Myocyte (in vitro differentiated cells): ENCODE measurements at regions not wholly inside any gene's neighbourhood (a gene's known extent, or its start where the extent isn't known, plus 50 kb on each side); places are given as distances from the start of the nearest gene placed in this dataset.
"Not testable (repeated sequence)": the region's sequence is repeated elsewhere in the genome, so short reads cannot be mapped to it uniquely, and the experiment has no call there.

ENCODE experiments used
- DNase-seq: peaks from one replicate; pipeline ENCODE4 v3.0.0-alpha.2; 2012; ENCODE audit warnings: low read depth

GRCh38 chr2:8235419-8235818 is 446.4 kb upstream of the ID2 start:
- no peak for DNase-seq

- no peak for DNase-seq
Observed at GRCh38 chr2:8236391-8236790, 445.5 kb upstream of the ID2 start.

- no peak for DNase-seq
Observed at GRCh38 chr2:8238521-8239230, 443.2 kb upstream of the ID2 start.

- DNase-seq: no peak
Observed at GRCh38 chr2:8239531-8240088, 442.2 kb upstream of the ID2 start.

GRCh38 chr2:8241317-8241716 is 440.5 kb upstream of the ID2 start:
- DNase-seq: no peak

GRCh38 chr2:8242739-8243138 is 439.1 kb upstream of the ID2 start:
- DNase-seq: no peak

GRCh38 chr2:8243748-8244400 is 438.0 kb upstream of the ID2 start:
- DNase-seq: no peak

- DNase-seq: no peak
Observed at GRCh38 chr2:8244639-8245038, 437.2 kb upstream of the ID2 start.

GRCh38 chr2:8246137-8246536 is 435.7 kb upstream of the ID2 start:
- no peak for DNase-seq

GRCh38 chr2:8247905-8248622 is 433.8 kb upstream of the ID2 start:
- DNase-seq: peak; percentile 78

- DNase-seq: no peak
Observed at GRCh38 chr2:8248623-8248957, 433.3 kb upstream of the ID2 start.

GRCh38 chr2:8249141-8249540 is 432.7 kb upstream of the ID2 start:
- no peak for DNase-seq

- DNase-seq: no peak
Observed at GRCh38 chr2:8249769-8250168, 432.1 kb upstream of the ID2 start.

GRCh38 chr2:8250290-8250689 is 431.6 kb upstream of the ID2 start:
- DNase-seq: not testable (repeated sequence)

- no peak for DNase-seq
Observed at GRCh38 chr2:8251291-8251690, 430.6 kb upstream of the ID2 start.

GRCh38 chr2:8251856-8252255 is 430.0 kb upstream of the ID2 start:
- DNase-seq: no peak

- peak; percentile 70 for DNase-seq
Observed at GRCh38 chr2:8252997-8253694, 428.7 kb upstream of the ID2 start.

GRCh38 chr2:8253781-8254180 is 428.1 kb upstream of the ID2 start:
- DNase-seq: no peak

GRCh38 chr2:8254214-8254613 is 427.6 kb upstream of the ID2 start:
- DNase-seq: not testable (repeated sequence)

GRCh38 chr2:8254791-8255447 is 426.9 kb upstream of the ID2 start:
- DNase-seq: no peak

- DNase-seq: no peak
Observed at GRCh38 chr2:8255448-8255800, 426.4 kb upstream of the ID2 start.
